T-helper 1 cell treated with Interleukin-12 subunit alpha and Interleukin-12 subunit beta and Interleukin-4 antibody, amounts not matched to agents 30 ng/mL and 1 ng/mL, for 36 hours (primary cell): ENCODE measurements at regions not wholly inside any gene's neighbourhood (a gene's known extent, or its start where the extent isn't known, plus 50 kb on each side); places are given as distances from the start of the nearest gene placed in this dataset.
"Not testable (repeated sequence)": the region's sequence is repeated elsewhere in the genome, so short reads cannot be mapped to it uniquely, and the experiment has no call there.

Experiments
- intact Hi-C: fragments of 100-400 bp; cut with micrococcal nuclease; formaldehyde crosslinking; loops from one replicate; pipeline ENCODE4 v1.15.1; 2024

GRCh38 chr21:22725436-22725835 lies 1727.2 kb downstream of the NCAM2 start:
- intact Hi-C loops: no loop called here

- intact Hi-C loops: no loop called here
Measured at GRCh38 chr21:22728091-22728490, 1729.9 kb downstream of the NCAM2 start.

- intact Hi-C loops: no loop called here
Measured at GRCh38 chr21:22743085-22743484, 1744.9 kb downstream of the NCAM2 start.

GRCh38 chr21:22754746-22755145 lies 1756.5 kb downstream of the NCAM2 start:
- intact Hi-C loops: no loop called here

- intact Hi-C loops: no loop called here
Measured at GRCh38 chr21:22758478-22758877, 1760.3 kb downstream of the NCAM2 start.

GRCh38 chr21:22762463-22762862 lies 1764.3 kb downstream of the NCAM2 start:
- intact Hi-C loops: no loop called here

- intact Hi-C loops: no loop called here
Measured at GRCh38 chr21:22763442-22763841, 1765.2 kb downstream of the NCAM2 start.

- intact Hi-C loops: no loop called here
Measured at GRCh38 chr21:22764222-22764621, 1766.0 kb downstream of the NCAM2 start.

- intact Hi-C loops: no loop called here
Measured at GRCh38 chr21:22791376-22791775, 1793.2 kb downstream of the NCAM2 start.

GRCh38 chr21:22791986-22792560 lies 1793.9 kb downstream of the NCAM2 start:
- intact Hi-C loops: loop anchor here (1.0 kb wide), 2 partner anchors 1628 to 1793 kb away; no protein-coding TSS in a partner anchor

GRCh38 chr21:22795091-22795490 lies 1796.9 kb downstream of the NCAM2 start:
- intact Hi-C loops: no loop called here

- intact Hi-C loops: no loop called here
Measured at GRCh38 chr21:22795644-22796043, 1797.4 kb downstream of the NCAM2 start.

GRCh38 chr21:22796147-22796546 lies 1797.9 kb downstream of the NCAM2 start:
- intact Hi-C loops: no loop called here

GRCh38 chr21:22804151-22804550 lies 1805.9 kb downstream of the NCAM2 start:
- intact Hi-C loops: no loop called here

- intact Hi-C loops: no loop called here
Measured at GRCh38 chr21:22806278-22806677, 1808.1 kb downstream of the NCAM2 start.

- intact Hi-C loops: no loop called here
Measured at GRCh38 chr21:22813201-22813600, 1815.0 kb downstream of the NCAM2 start.

GRCh38 chr21:22818681-22819485 lies 1820.7 kb downstream of the NCAM2 start:
- intact Hi-C loops: not testable (repeated sequence)

GRCh38 chr21:22827422-22827821 lies 1829.2 kb downstream of the NCAM2 start:
- intact Hi-C loops: no loop called here

- intact Hi-C loops: no loop called here
Measured at GRCh38 chr21:22842875-22843274, 1844.7 kb downstream of the NCAM2 start.

GRCh38 chr21:22855581-22855980 lies 1857.4 kb downstream of the NCAM2 start:
- intact Hi-C loops: no loop called here

- intact Hi-C loops: no loop called here
Measured at GRCh38 chr21:22871692-22872091, 1873.5 kb downstream of the NCAM2 start.

GRCh38 chr21:22880573-22880972 lies 1882.4 kb downstream of the NCAM2 start:
- intact Hi-C loops: no loop called here

GRCh38 chr21:22881131-22881530 lies 1882.9 kb downstream of the NCAM2 start:
- intact Hi-C loops: no loop called here
